Left renal pelvis (tissue), 4 donors: ENCODE measurements at regions not wholly inside any gene's neighbourhood (a gene's known extent, or its start where the extent isn't known, plus 50 kb on each side); places are given as distances from the start of the nearest gene placed in this dataset.

Experiments used
- DNase-seq, 4 donors: peaks; one replicate each; pipeline ENCODE4 v3.0.0-alpha.2; 2013; ENCODE audit warnings: low read depth in 4 of 4, low spot score in 3 of 4

DNA sequence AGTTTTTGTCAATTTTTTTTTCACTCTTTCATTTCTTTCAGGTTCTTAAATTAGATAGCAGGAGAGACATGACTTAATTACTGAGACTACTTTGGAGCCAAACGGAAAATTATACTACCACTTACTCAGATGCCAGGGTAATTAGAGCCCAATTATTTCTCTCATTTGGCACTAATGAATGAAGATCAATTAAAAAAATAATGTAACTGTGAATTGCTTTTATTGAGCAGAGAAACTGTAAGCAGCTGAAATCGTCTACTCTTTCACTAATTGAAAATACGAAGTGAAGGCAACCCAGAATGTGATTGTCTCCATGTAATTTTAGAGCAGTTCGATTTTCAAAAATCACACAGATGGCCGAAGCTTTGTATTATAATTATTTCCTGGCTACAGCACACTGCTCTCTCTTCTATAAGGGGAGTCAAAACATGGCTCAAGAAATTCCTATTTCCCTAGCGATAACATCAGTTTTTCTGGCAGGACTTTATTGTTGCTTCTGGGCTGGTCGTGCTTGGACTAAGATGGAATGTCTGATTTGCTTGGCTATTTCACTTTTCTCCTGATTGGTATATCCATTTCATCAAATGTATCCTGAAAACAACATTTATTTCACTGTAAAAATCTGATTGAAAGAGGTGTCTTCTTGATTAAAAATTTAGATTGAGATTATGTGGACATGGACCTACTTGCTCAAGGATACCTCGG lies 55.8 kb upstream of the PDZRN3 start:
- DNase-seq: no peak

DNA sequence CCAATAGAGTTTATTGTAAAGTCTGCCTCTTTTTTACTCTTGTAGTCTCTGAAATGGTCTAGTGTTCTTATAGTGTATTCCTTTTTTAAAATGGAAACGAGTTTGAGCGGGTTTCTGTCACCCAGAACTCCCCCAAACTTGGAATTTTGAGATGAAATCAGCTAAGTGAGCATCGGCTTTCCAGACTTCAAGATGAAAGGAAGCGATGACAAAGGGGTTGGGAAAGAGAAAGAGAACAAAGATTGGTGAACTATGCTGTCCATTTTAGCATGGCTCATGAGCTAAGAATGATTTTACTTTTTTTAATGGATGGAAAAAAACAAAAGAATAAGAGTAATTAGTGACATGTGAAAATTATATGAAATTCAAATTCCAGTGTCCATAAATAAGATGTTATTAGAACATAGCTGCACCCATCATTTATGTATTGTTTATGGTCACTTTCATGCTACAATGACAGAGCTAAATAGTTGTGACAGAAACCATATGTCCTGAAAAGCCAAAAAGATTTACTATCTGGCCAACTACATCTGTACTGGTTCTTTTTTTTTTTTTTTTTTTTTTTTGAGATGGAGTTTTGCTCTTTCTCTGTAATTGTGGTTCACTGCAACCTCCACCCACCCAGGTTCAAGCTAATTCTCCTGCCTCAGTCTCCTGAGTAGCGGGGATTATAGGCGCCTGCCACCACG lies 52.7 kb upstream of the PDZRN3 start:
- no peak for DNase-seq
